WI38 (cell line): ENCODE measurements at regions not wholly inside any gene's neighbourhood (a gene's known extent, or its start where the extent isn't known, plus 50 kb on each side); places are given as distances from the start of the nearest gene placed in this dataset.
"Not testable (repeated sequence)": the region's sequence is repeated elsewhere in the genome, so short reads cannot be mapped to it uniquely, and the experiment has no call there.

Experiments used
- H3K4me3 ChIP-seq: 2 replicates; pipeline ENCODE4 v1.5.1; 2011; ENCODE audit warnings: low read depth, mild to moderate bottlenecking, control low read depth, low read length
- CTCF ChIP-seq: IDR thresholded peaks from 2 replicates; pipeline ENCODE4 v1.5.1; 2012; ENCODE audit warnings: low read depth, mild to moderate bottlenecking, control low read depth, low read length

- TF ChIP-seq CTCF = no peak
- no peak overlapping the region for H3K4me3 ChIP-seq
These were observed 567.4 kb downstream of the C6orf118 start for GRCh38 chr6:164741938-164742451.

- not testable (repeated sequence) for H3K4me3 ChIP-seq
These were observed 573.3 kb downstream of the C6orf118 start for GRCh38 chr6:164736090-164736489.

GRCh38 chr6:164731539-164731938, 577.9 kb downstream of the C6orf118 start:
- no peak for TF ChIP-seq CTCF
- no peak overlapping the region for H3K4me3 ChIP-seq

- TF ChIP-seq CTCF = no peak
These were observed 587.9 kb downstream of the C6orf118 start for GRCh38 chr6:164721460-164721859.

GRCh38 chr6:164700497-164700896, 608.9 kb downstream of the C6orf118 start:
- no peak for TF ChIP-seq CTCF
- no peak overlapping the region for H3K4me3 ChIP-seq

More at GRCh38 chr6:164721460-164721859, 587.9 kb downstream of the C6orf118 start:
- H3K4me3 ChIP-seq = no peak overlapping the region

GRCh38 chr6:164695896-164696295, 613.5 kb downstream of the C6orf118 start:
- TF ChIP-seq CTCF = no peak
- no peak overlapping the region for H3K4me3 ChIP-seq

GRCh38 chr6:164694386-164694785, 615.0 kb downstream of the C6orf118 start:
- H3K4me3 ChIP-seq = no peak overlapping the region
- TF ChIP-seq CTCF = no peak

- H3K4me3 ChIP-seq = no peak overlapping the region
- TF ChIP-seq CTCF = no peak
These were observed 615.5 kb downstream of the C6orf118 start for GRCh38 chr6:164693944-164694343.
